HG03354 (cell line): ENCODE measurements at regions not wholly inside any gene's neighbourhood (a gene's known extent, or its start where the extent isn't known, plus 50 kb on each side); places are given as distances from the start of the nearest gene placed in this dataset.

Experiments used
- ATAC-seq: cut with Tn5 transposase; IDR thresholded peaks from one replicate; pipeline ENCODE4 v1.9.1; 2021; ENCODE audit warnings: mild to moderate bottlenecking; ENCODE audit not compliant: unreplicated experiment, poor library complexity, severe bottlenecking

DNA sequence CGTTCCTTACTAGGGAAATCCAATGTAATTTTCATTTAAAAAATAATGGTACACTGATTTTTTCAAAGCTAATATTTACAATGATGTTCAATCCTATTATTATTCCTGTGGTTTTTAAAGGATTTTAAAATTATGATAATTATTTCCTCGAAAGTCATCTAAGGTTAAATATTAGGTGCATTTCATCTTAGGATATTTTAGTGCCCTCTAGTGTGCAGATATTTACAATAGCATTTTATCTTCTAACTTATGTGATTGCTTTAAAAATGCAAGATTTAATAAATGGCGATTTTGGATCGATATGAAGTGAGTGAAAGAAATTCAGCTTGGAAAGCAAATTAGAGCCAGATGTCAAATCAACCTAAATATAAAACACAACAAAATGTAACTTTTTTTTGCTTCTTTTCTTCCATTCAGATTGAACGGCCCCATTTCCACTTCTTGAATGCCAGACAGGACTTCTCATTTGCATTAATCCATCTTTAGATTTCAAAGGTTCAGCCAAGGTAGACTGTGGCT, 293.5 kb downstream of the SLC6A15 start:
- no peak for ATAC-seq

DNA sequence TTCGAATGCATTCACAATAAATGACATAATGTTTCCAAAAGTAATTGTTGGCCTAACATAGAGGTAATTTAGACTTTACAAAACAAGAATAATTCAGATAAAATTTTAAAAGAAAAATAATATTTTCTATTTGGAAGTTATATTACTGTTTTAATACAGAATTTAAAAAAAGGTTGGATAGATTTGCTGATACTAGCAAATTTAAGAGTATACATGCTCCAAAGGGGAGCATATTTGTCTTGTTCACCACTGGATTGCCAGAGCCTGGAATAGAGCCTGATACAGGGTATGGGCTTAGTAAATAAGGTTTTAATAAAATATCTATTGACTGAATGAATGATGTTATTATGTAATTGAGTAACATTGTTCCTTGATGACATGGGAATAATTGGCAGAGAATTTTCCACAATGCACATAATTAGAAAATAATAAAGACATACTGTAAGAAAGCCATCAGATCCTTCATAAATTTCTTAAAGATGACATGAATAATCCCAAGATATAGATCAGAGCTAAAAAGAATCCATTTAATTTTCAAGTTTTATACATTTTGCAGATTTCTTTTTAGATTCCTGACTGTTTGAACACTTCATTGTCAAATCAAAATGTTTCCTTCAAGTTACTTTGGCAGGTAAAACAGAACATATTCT, 305.3 kb downstream of the SLC6A15 start:
- no peak for ATAC-seq

DNA sequence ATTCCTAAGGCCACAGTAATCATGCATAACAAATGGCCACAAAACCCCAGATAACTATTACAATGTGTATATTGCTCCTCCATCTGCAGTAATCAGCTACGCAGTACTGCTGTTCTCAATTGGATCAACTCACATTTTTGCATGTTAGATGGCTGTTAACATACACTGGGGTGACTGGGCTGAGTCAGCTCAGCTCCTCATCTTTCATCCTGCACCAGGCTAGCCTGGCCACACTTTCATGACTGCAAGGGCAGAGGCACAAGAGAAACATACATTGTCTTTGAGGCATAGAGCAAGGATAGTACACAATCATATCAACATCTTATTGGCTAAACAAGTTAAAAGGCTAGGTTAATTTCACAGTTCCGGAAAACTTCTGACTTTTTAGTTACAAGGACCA, 306.6 kb downstream of the SLC6A15 start:
- no peak for ATAC-seq

- no peak for ATAC-seq
Measured at GRCh38 chr12:84604551-84604950, 308.0 kb downstream of the SLC6A15 start.

DNA sequence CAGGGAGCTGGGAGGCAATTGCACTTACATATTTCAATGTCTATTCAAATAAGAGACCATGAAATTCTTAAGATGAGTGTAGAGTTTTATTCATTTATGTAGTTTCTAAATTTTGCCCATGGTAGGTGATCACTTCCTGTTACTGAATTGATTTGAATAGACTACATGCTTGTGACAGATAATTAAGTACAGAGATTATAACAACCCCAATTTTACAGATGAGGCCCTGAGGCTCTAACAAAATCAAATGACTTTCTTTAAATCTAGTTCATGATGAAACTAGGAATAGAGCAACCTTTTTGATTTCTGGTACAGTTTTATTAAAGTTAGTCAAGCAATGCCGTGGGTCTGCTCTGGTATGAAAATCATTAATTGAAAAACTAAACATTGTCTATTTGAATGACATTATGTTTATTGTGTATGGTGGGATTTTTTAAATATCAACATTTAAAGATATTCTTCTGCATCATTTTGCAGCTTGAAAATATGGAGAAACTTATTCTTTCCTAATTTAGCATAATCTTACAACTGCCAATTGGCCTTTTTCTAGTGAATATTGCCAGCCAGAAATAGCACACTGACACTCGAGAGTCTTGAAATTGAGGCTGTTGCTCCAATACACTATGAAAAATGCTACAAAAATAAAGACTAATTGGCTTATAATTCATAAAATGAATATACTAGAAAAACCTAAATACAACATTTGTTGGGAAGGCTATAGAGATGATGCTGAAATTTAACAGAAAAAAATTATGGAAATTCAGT, 308.9 kb downstream of the SLC6A15 start:
- no peak for ATAC-seq

GRCh38 chr12:84601483-84601882, 311.1 kb downstream of the SLC6A15 start:
- no peak for ATAC-seq

- ATAC-seq, result no peak
Measured at GRCh38 chr12:84599539-84599938, 313.1 kb downstream of the SLC6A15 start.

DNA sequence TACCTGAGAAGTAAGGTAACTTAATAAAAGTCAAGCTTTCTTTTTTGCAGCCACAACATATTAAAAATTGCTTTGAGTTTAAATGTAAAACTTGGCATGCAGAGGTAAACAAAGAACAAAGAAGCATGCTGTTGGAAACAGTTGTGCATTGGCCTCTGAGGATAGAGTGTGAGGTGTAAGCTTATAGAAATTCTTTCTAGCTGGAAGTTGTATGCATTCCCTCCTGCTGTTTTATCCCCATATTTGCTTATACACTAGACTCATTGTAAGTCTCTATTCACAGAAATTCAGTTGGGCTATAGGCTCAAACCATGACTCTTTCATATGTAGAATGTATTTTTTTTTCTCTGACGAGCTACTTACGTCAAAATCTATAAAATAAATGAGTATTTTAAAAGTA, 316.3 kb downstream of the SLC6A15 start:
- ATAC-seq, result no peak

GRCh38 chr12:84594157-84594556, 318.4 kb downstream of the SLC6A15 start:
- ATAC-seq, result no peak

DNA sequence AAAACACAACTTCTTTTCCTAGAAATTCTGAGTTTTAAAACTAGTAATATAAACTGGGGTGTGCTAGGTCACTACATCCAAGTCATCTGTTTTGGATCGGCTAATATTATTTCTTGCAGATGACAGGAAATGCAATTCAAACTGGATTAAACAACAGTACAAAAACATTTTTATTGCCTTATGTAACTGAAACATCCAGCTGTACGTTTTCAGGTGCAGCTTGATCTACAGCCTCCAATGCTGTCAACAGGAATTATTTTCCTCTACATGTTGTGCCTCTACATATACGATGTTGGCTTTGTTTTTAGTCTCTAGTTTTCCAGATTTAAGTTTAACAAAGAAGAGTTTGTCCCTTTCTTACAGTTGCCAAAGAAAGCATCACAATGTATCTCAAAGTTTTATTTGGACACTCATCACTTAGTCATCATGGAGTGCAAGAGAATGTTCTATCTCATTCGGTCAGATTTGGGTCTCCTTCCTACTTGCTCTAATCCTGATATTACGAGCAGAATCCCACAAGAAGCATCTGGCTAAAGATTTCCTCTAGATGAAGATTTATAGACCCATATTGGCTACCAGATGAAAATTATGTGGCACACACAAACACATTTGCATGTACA, 326.7 kb downstream of the SLC6A15 start:
- ATAC-seq, result no peak

DNA sequence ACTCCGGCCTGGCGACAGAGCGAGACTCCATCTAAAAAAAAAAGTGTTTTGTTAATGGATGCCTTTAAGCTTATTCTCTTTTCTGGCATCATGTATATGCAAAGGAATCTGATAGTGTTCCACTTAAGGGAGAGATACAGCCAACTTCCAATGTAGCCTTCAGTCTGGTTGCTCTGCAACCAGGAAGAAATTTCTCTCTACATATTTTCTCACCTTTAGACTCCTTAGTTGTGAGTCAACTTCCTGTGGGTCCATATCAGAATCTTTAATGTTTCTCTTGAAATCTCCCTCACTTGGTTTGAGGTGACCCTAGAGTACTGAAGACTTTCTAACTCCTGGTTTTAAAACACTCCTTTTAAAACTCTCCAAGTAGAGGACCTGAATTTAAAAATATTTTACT, 340.4 kb downstream of the SLC6A15 start:
- ATAC-seq, result no peak

DNA sequence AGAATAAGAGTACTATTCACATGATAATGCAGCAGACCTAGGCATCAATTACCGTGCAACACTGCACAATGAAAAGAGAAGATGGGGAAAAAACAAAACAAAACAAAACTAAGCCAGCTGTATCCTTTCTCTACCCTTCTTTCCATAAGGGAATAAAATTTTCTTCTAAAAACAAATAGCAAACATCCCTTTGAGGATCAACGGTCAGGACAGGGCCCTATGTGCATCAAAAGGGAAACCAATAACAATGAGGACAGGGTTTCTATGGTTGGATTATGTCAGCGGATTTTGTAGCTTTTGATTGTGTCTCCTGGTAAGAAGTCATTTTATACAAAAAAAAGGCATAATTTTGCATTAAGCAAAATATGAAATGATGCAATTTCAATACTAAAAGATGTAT, 350.3 kb downstream of the SLC6A15 start:
- ATAC-seq, result no peak

DNA sequence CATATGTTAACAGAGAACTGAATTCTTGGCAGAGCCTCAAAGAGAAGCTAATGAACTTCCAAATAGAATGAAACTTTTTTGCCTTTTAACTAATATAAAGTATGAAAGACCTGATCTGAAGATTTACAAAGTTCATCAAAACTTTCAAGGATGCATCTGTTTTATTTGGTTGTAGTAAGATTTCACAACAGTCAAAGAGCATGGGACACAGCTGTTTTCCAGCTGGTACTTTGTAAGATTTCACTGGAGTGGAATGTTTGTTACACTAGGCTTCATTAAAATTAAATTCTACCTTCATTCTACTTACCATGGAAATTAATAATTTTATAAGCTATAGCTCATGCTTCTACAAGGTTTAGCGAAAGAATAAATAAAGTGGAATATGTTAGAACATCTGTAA, 351.2 kb downstream of the SLC6A15 start:
- ATAC-seq, result no peak

DNA sequence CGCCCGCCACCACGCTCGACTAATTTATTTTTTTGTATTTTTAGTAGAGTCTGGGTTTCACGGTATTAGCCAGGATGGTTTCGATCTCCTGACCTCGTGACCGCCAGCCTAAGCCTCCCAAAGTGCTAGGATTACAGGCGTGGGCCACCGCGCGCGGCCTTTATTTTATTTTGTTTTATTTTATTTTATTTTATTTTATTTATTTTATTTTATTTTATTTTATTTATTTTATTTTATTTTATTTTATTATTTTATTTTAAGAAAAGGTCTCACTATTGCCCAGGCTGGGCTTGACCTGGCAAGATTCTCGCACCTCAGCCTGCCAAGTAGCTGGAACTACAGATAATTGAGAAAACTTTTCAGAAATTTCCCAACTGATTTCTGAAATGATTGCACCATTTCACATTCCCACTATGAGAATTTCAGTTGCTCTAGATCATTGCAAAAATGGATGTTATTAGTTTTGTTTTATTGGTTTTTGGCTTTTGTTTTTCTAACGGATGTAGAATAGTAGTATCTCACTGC, 358.3 kb downstream of the SLC6A15 start:
- ATAC-seq, result no peak

DNA sequence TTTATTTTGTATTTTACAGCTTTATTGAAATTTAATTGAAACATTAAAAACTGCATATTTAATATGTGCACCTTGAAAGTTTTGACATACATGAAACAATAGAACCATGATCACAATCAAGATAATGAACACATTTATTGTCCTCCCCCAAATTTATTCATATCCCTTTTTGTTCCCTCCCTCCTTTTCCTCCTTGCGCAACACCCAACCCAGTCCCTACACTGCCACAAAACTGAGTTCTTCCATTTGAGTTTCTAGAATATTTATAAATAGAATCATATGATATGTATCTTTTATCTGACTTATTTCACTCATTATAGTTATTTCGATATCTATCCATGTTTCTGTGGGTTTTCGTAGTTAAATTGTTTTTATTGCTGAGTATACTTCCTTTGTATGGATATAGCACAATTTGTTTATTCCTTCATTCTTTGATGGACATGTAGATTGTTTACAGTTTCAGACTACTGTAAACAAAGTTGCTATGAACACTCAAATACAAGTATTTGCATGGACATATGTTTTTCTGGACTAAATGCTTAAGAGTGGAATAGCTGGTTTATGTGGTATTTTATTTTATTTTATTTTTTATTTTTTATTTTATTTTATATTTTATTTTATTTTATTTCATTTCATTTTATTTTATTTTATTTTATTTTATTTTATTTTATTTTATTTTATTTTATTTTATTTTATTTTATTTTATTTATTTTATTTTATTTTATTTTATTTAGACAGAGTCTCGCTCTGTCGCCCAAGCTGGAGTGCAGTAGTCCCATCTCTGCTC, 359.1 kb downstream of the SLC6A15 start:
- no peak for ATAC-seq

DNA sequence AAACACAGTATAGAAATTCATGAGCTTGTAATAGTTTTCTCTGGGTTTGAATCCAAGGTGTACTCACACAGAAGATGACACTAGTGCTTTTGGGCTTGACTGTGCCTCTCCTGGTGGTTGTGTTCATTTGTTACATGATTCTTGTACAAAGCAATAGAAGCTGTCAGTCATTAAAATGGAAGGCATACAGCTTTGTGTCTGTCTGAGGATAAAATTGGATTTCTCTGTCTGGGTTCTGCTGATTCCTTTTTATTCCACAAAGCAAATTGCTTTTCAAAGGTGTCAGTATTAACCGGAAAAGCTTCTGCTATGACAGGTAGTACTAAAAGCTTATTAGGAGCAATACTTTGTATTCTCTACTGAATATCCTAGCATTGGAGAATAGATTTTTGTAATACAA, 361.2 kb downstream of the SLC6A15 start:
- no peak for ATAC-seq

DNA sequence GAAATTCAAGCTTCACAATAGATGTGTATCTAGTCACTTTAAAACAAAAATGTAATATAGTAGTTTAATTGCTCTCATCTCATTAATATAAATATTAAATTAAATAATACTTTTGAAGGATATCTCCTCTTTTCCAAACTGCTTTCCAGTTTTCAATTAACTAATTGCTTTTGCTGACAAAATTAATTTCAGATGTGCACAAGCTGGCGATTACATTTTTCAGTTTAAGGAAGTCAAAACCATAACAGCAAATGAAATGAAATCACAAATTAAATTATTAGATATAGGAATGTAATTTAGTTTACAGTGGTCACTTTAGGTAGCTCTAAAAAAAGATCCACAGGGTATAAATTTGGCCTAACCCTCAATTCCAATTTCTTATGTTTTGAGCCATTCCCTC, 362.1 kb downstream of the SLC6A15 start:
- no peak for ATAC-seq

DNA sequence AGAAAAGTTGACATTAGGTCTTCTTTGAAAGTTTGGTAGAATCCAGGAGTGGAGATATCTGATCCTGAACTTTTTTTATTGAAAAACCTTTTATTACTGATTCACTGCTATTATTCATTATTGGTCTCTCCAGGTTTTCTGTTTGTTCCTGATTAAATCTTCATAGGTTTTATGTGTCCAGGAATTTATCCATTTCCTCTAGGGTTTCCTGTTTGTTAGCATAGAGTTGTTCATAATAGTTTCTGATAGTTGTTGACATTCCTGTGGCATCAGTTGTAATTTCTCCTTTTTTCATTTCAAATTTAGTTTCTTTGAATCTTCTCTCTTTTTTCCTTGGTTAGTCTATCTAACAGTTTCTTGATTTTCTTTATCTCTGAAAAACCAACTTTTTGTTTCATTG, 370.3 kb downstream of the SLC6A15 start:
- ATAC-seq, result no peak

DNA sequence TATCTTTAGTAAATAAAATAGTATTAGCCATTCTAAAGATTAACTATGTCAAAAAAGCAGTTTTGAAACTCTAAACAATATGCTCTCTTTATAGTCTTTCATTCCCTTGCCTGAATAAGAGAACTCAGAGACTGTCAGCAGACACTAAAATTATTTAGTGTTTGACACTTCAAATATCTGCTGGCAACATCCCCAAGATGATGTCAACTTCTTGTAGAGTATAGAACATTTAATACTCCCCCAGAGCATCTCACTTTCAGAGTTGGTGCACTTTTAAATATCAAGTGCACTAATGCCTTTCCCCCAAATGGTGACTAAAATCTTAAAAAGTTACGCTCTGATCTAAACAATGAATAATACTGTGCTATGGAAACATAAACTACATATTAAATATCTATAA, 374.9 kb downstream of the SLC6A15 start:
- no peak for ATAC-seq

GRCh38 chr12:84512751-84513150, 399.8 kb downstream of the SLC6A15 start:
- no peak for ATAC-seq
